Gastrocnemius medialis (tissue), 4 donors: ENCODE measurements at regions not wholly inside any gene's neighbourhood (a gene's known extent, or its start where the extent isn't known, plus 50 kb on each side); places are given as distances from the start of the nearest gene placed in this dataset.

Experiments
- ATAC-seq, 2 donors: fragments of 150-250 bp; one replicate each; pipeline ENCODE4 v1.9.1; 2016
- DNase-seq, 2 donors: peaks; one replicate each; pipeline ENCODE4 v3.0.0-alpha.2; 2019
- H3K27ac ChIP-seq, 4 donors: fragments of 200-600 bp; sonication (generic); 1 replicate in 1 of 4; 2 replicates in 3 of 4; pipeline ENCODE4 v1.5.1; 2016 to 2018; ENCODE audit warnings: mild to moderate bottlenecking in 2 of 4, moderate library complexity in 1 of 4
- H3K27me3 ChIP-seq, 3 donors: fragments of 200-600 bp; sonication (generic) in 2 of 3; 1 replicate in 1 of 3; 2 replicates in 2 of 3; pipeline versions ENCODE4 v1.5.1 to v1.6.0; 2016 to 2019; ENCODE audit warnings: mild to moderate bottlenecking in 1 of 3, moderate library complexity in 1 of 3
- H3K36me3 ChIP-seq, 2 donors: fragments of 200-600 bp; sonication (generic) in 1 of 2; one replicate each; pipeline ENCODE4 v1.5.1; 2017 to 2018
- H3K4me1 ChIP-seq, 2 donors: fragments of 200-600 bp; sonication (generic) in 1 of 2; one replicate each; pipeline ENCODE4 v1.5.1; 2016 to 2017; ENCODE audit warnings: mild to moderate bottlenecking in 2 of 2
- H3K4me3 ChIP-seq, 4 donors: fragments of 200-600 bp; sonication (generic) in 3 of 4; 1 replicate in 1 of 4; 2 replicates in 3 of 4; pipeline ENCODE4 v1.5.1; 2016 to 2019; ENCODE audit warnings: mild to moderate bottlenecking in 2 of 4
- H3K9me3 ChIP-seq, 3 donors: fragments of 200-600 bp; sonication (generic) in 2 of 3; 1 replicate in 1 of 3; 2 replicates in 2 of 3; pipeline ENCODE4 v1.5.1; 2016 to 2019
- CTCF ChIP-seq, 5 experiments: fragments of 450-650 bp in 3 of 5; fragments of 200-600 bp in 2 of 5; sonication (generic) in 2 of 5; IDR thresholded peaks in 4 of 5; conservative IDR thresholded peaks in 1 of 5; 1 replicate in 4 of 5; 2 replicates in 1 of 5; pipeline ENCODE4 v1.5.1; 2016 to 2019; ENCODE audit warnings: antibody characterized with exemption in 5 of 5, mild to moderate bottlenecking in 3 of 5, moderate library complexity in 3 of 5
- POLR2A ChIP-seq, 2 donors: fragments of 450-650 bp; IDR thresholded peaks; one replicate each; pipeline ENCODE4 v1.6.1; 2017; ENCODE audit warnings: antibody characterized with exemption in 2 of 2, mild to moderate bottlenecking in 2 of 2, moderate library complexity in 2 of 2
- in situ Hi-C, 4 donors: fragments of 200-750 bp; cut with MboI; loops; one replicate each; pipeline versions ENCODE4 v1.15.0 to v1.8.0; 2017; ENCODE audit warnings: low sequenced_read_pairs in 4 of 4
- intact Hi-C: fragments of 100-400 bp; cut with DNase I; formaldehyde crosslinking; loops from one replicate; pipeline ENCODE4 v1.15.1; 2023; ENCODE audit warnings: low total_unique reads

GRCh38 chr5:96045888-96046287 is 84.2 kb upstream of the ELL2 start:
- no peaks in the 10 kb centered on the region for H3K4me1 ChIP-seq
- no peak overlapping the region for H3K4me3 ChIP-seq
- ATAC-seq (no peak), DNase-seq (no peak)
- TF ChIP-seq CTCF (IDR thresholded peaks at IDR 0.05 in 4 of 5, conservative IDR thresholded peaks at IDR 0.05 in 1 of 5) (no peak), POLR2A (IDR thresholded peaks at IDR 0.05) (no peak)
- intact Hi-C loops = no loop called here
- no peaks in the 10 kb centered on the region for H3K27me3 ChIP-seq
- no peak overlapping the region for H3K27ac ChIP-seq
- in situ Hi-C loops = no loop called here
- no peaks in the 10 kb centered on the region for H3K36me3 ChIP-seq
- H3K9me3 ChIP-seq = no peaks in the 10 kb centered on the region

- DNase-seq = no peak
- Histone ChIP-seq H3K9me3 (no peaks in the 10 kb centered on the region), H3K36me3 (no peaks in the 10 kb centered on the region), H3K4me1 (no peaks in the 10 kb centered on the region), H3K27me3 (no peaks in the 10 kb centered on the region), H3K4me3 (no peak overlapping the region), H3K27ac (no peak overlapping the region)
- intact Hi-C loops (no loop called here), in situ Hi-C loops (no loop called here)
- ATAC-seq = no peak
- TF ChIP-seq POLR2A (IDR thresholded peaks at IDR 0.05) = no peak
- no peak for TF ChIP-seq CTCF (IDR thresholded peaks at IDR 0.05 in 4 of 5, conservative IDR thresholded peaks at IDR 0.05 in 1 of 5)
Observed at GRCh38 chr5:96043446-96043845, 81.8 kb upstream of the ELL2 start.

- Histone ChIP-seq H3K27me3 (no peaks in the 10 kb centered on the region), H3K4me3 (no peak overlapping the region), H3K36me3 (no peaks in the 10 kb centered on the region), H3K9me3 (peaks cover 0 to 7% (median 0%) of the 10 kb centered on the region in 3 donors), H3K27ac (no peak overlapping the region), H3K4me1 (no peaks in the 10 kb centered on the region)
- in situ Hi-C loops = no loop called here
- ATAC-seq (no peak), DNase-seq (no peak)
- intact Hi-C loops = no loop called here
- TF ChIP-seq POLR2A (IDR thresholded peaks at IDR 0.05) (no peak), CTCF (IDR thresholded peaks at IDR 0.05 in 4 of 5, conservative IDR thresholded peaks at IDR 0.05 in 1 of 5) (no peak)
Observed at GRCh38 chr5:96037128-96037527, 75.5 kb upstream of the ELL2 start.

- TF ChIP-seq POLR2A (IDR thresholded peaks at IDR 0.05) (no peak), CTCF (IDR thresholded peaks at IDR 0.05 in 4 of 5, conservative IDR thresholded peaks at IDR 0.05 in 1 of 5) (no peak)
- Histone ChIP-seq H3K4me1 (no peaks in the 10 kb centered on the region), H3K4me3 (no peak overlapping the region), H3K27ac (no peak overlapping the region), H3K27me3 (no peaks in the 10 kb centered on the region), H3K36me3 (no peaks in the 10 kb centered on the region), H3K9me3 (peaks cover 0 to 7% (median 0%) of the 10 kb centered on the region in 3 donors)
- in situ Hi-C loops (no loop called here), intact Hi-C loops (no loop called here)
- no peak for ATAC-seq
- no peak for DNase-seq
Observed at GRCh38 chr5:96036301-96036700, 74.7 kb upstream of the ELL2 start.

GRCh38 chr5:96035796-96036195 is 74.1 kb upstream of the ELL2 start:
- ATAC-seq (no peak), DNase-seq (no peak)
- no peaks in the 10 kb centered on the region for H3K4me1 ChIP-seq
- TF ChIP-seq POLR2A (IDR thresholded peaks at IDR 0.05) (no peak), CTCF (IDR thresholded peaks at IDR 0.05 in 4 of 5, conservative IDR thresholded peaks at IDR 0.05 in 1 of 5) (no peak)
- H3K9me3 ChIP-seq = peaks cover 0 to 7% (median 0%) of the 10 kb centered on the region in 3 donors
- no peaks in the 10 kb centered on the region for H3K27me3 ChIP-seq
- no peak overlapping the region for H3K27ac ChIP-seq
- H3K4me3 ChIP-seq = no peak overlapping the region
- in situ Hi-C loops (no loop called here), intact Hi-C loops (no loop called here)
- H3K36me3 ChIP-seq = no peaks in the 10 kb centered on the region
